ES-I3 (cell line): ENCODE measurements at regions not wholly inside any gene's neighbourhood (a gene's known extent, or its start where the extent isn't known, plus 50 kb on each side); places are given as distances from the start of the nearest gene placed in this dataset.
"Not testable (repeated sequence)": the region's sequence is repeated elsewhere in the genome, so short reads cannot be mapped to it uniquely, and the experiment has no call there.

Experiments
- H3K36me3 ChIP-seq: 2 replicates; pipeline ENCODE4 v1.6.1; 2013; ENCODE audit warnings: mild to moderate bottlenecking, low read length, control low read depth, moderate library complexity; ENCODE audit not compliant: insufficient read depth
- H3K4me1 ChIP-seq: 2 replicates; pipeline ENCODE4 v1.6.1; 2013; ENCODE audit warnings: mild to moderate bottlenecking, control low read depth, low read length; ENCODE audit not compliant: insufficient read depth
- H3K9ac ChIP-seq: 2 replicates; pipeline ENCODE4 v1.6.1; 2013; ENCODE audit warnings: low read depth, mild to moderate bottlenecking, low read length, moderate library complexity
- H3K9me3 ChIP-seq: 2 replicates; pipeline ENCODE4 v1.6.1; 2013; ENCODE audit warnings: mild to moderate bottlenecking, low read length, moderate library complexity; ENCODE audit not compliant: control insufficient read depth, insufficient read depth

- H3K4me1 ChIP-seq: no peaks in the 10 kb centered on the region
- H3K9ac ChIP-seq: no peak overlapping the region
- H3K36me3 ChIP-seq: no peaks in the 10 kb centered on the region
- H3K9me3 ChIP-seq: no peaks in the 10 kb centered on the region
Measured at GRCh38 chr18:39453882-39454281, 1888.3 kb upstream of the CELF4 start.

GRCh38 chr18:39453356-39453755, 1887.8 kb upstream of the CELF4 start:
- Histone ChIP-seq H3K36me3 (no peaks in the 10 kb centered on the region), H3K4me1 (no peaks in the 10 kb centered on the region), H3K9ac (no peak overlapping the region), H3K9me3 (no peaks in the 10 kb centered on the region)

GRCh38 chr18:39450958-39451357, 1885.4 kb upstream of the CELF4 start:
- Histone ChIP-seq H3K4me1 (no peaks in the 10 kb centered on the region), H3K36me3 (no peaks in the 10 kb centered on the region), H3K9me3 (no peaks in the 10 kb centered on the region), H3K9ac (no peak overlapping the region)

- Histone ChIP-seq H3K9ac (no peak overlapping the region), H3K9me3 (no peaks in the 10 kb centered on the region), H3K4me1 (no peaks in the 10 kb centered on the region), H3K36me3 (no peaks in the 10 kb centered on the region)
Measured at GRCh38 chr18:39449566-39449965, 1884.0 kb upstream of the CELF4 start.

GRCh38 chr18:39448942-39449341, 1883.3 kb upstream of the CELF4 start:
- Histone ChIP-seq H3K9ac (no peak overlapping the region), H3K36me3 (no peaks in the 10 kb centered on the region), H3K9me3 (no peaks in the 10 kb centered on the region), H3K4me1 (no peaks in the 10 kb centered on the region)

- H3K36me3 ChIP-seq, H3K9ac ChIP-seq, H3K9me3 ChIP-seq, H3K4me1 ChIP-seq: not testable (repeated sequence)
Measured at GRCh38 chr18:39444957-39445356, 1879.4 kb upstream of the CELF4 start.

- Histone ChIP-seq H3K9ac (no peak overlapping the region), H3K9me3 (no peaks in the 10 kb centered on the region), H3K4me1 (no peaks in the 10 kb centered on the region), H3K36me3 (no peaks in the 10 kb centered on the region)
Measured at GRCh38 chr18:39441648-39442047, 1876.0 kb upstream of the CELF4 start.

- H3K9ac ChIP-seq: no peak overlapping the region
- no peaks in the 10 kb centered on the region for H3K36me3 ChIP-seq
- no peaks in the 10 kb centered on the region for H3K4me1 ChIP-seq
- H3K9me3 ChIP-seq: no peaks in the 10 kb centered on the region
Measured at GRCh38 chr18:39435996-39436395, 1870.4 kb upstream of the CELF4 start.

GRCh38 chr18:39435209-39435608, 1869.6 kb upstream of the CELF4 start:
- no peaks in the 10 kb centered on the region for H3K36me3 ChIP-seq
- H3K9me3 ChIP-seq: no peaks in the 10 kb centered on the region
- no peaks in the 10 kb centered on the region for H3K4me1 ChIP-seq
- H3K9ac ChIP-seq: no peak overlapping the region

GRCh38 chr18:39434223-39434920, 1868.8 kb upstream of the CELF4 start:
- Histone ChIP-seq H3K4me1 (no peaks in the 10 kb centered on the region), H3K36me3 (no peaks in the 10 kb centered on the region), H3K9me3 (no peaks in the 10 kb centered on the region), H3K9ac (no peak overlapping the region)

- Histone ChIP-seq H3K36me3 (no peaks in the 10 kb centered on the region), H3K9ac (no peak overlapping the region), H3K4me1 (no peaks in the 10 kb centered on the region), H3K9me3 (no peaks in the 10 kb centered on the region)
Measured at GRCh38 chr18:39425172-39425850, 1859.7 kb upstream of the CELF4 start.

- Histone ChIP-seq H3K9me3 (no peaks in the 10 kb centered on the region), H3K9ac (no peak overlapping the region), H3K4me1 (no peaks in the 10 kb centered on the region), H3K36me3 (no peaks in the 10 kb centered on the region)
Measured at GRCh38 chr18:39424261-39424660, 1858.7 kb upstream of the CELF4 start.

- Histone ChIP-seq H3K9me3 (no peaks in the 10 kb centered on the region), H3K36me3 (no peaks in the 10 kb centered on the region), H3K9ac (no peak overlapping the region), H3K4me1 (no peaks in the 10 kb centered on the region)
Measured at GRCh38 chr18:39421276-39421675, 1855.7 kb upstream of the CELF4 start.

GRCh38 chr18:39419315-39419714, 1853.7 kb upstream of the CELF4 start:
- H3K9ac ChIP-seq: no peak overlapping the region
- no peaks in the 10 kb centered on the region for H3K36me3 ChIP-seq

GRCh38 chr18:39415471-39415870, 1849.9 kb upstream of the CELF4 start:
- no peaks in the 10 kb centered on the region for H3K9me3 ChIP-seq
- H3K9ac ChIP-seq: no peak overlapping the region
- H3K4me1 ChIP-seq: 0 out of 2 replicates have a peak, but pooled peaks cover 4% of the 10 kb centered on the region
- H3K36me3 ChIP-seq: no peaks in the 10 kb centered on the region

More at GRCh38 chr18:39419315-39419714, 1853.7 kb upstream of the CELF4 start:
- H3K4me1 ChIP-seq: 0 out of 2 replicates have a peak, but pooled peaks cover 2% of the 10 kb centered on the region
- H3K9me3 ChIP-seq: no peaks in the 10 kb centered on the region
